Subcutaneous abdominal adipose tissue (tissue), 5 donors: ENCODE measurements at regions not wholly inside any gene's neighbourhood (a gene's known extent, or its start where the extent isn't known, plus 50 kb on each side); places are given as distances from the start of the nearest gene placed in this dataset.

Source experiments
- H3K27ac ChIP-seq: one replicate; pipeline ENCODE4 v1.7.0; 2013; ENCODE audit warnings: low read depth, mild to moderate bottlenecking, inconsistent platforms, low read length, moderate library complexity
- H3K27me3 ChIP-seq, 5 donors: one replicate each; pipeline ENCODE4 v1.7.0; 2013; ENCODE audit warnings: low read length in 5 of 5, inconsistent platforms in 1 of 5; ENCODE audit not compliant: control insufficient read depth in 5 of 5, insufficient read depth in 4 of 5
- H3K36me3 ChIP-seq, 5 donors: one replicate each; pipeline ENCODE4 v1.7.0; 2013; ENCODE audit warnings: low read length in 5 of 5; ENCODE audit not compliant: control insufficient read depth in 5 of 5, insufficient read depth in 5 of 5
- H3K4me1 ChIP-seq, 5 donors: one replicate each; pipeline ENCODE4 v1.7.0; 2013; ENCODE audit warnings: low read length in 5 of 5, mild to moderate bottlenecking in 3 of 5, moderate library complexity in 1 of 5; ENCODE audit not compliant: control insufficient read depth in 5 of 5, insufficient read depth in 5 of 5
- H3K4me3 ChIP-seq, 5 donors: one replicate each; pipeline ENCODE4 v1.7.0; 2013; ENCODE audit warnings: low read length in 5 of 5, low read depth in 1 of 5
- H3K9ac ChIP-seq, 5 donors: one replicate each; pipeline ENCODE4 v1.7.0; 2013; ENCODE audit warnings: low read length in 5 of 5, mild to moderate bottlenecking in 4 of 5, moderate library complexity in 3 of 5
- H3K9me3 ChIP-seq, 5 donors: one replicate each; pipeline ENCODE4 v1.7.0; 2013; ENCODE audit warnings: low read length in 5 of 5; ENCODE audit not compliant: control insufficient read depth in 5 of 5
- donor health status: healthy.
- donor health status: healthy.
- donor health status: healthy.
- donor health status: healthy.
- donor health status: healthy.

GRCh38 chr10:113272511-113272910, 280.3 kb upstream of the HABP2 start:
- Histone ChIP-seq H3K27ac (no peak overlapping the region), H3K4me3 (no peak overlapping the region)

GRCh38 chr10:113273181-113274163, 279.4 kb upstream of the HABP2 start:
- Histone ChIP-seq H3K4me3 (peak overlapping the region in 4 of 5 donors; percentile 7 to 31 (median 27)), H3K36me3 (no peaks in the 10 kb centered on the region), H3K9ac (peak overlapping the region in 1 of 5 donors; percentile 42), H3K9me3 (peaks cover 0 to 17% (median 7%) of the 10 kb centered on the region in 5 donors), H3K4me1 (peaks cover 7 to 26% (median 21%) of the 10 kb centered on the region in 5 donors), H3K27ac (peak overlapping the region; percentile 55), H3K27me3 (no peaks in the 10 kb centered on the region)

More at GRCh38 chr10:113272511-113272910, 280.3 kb upstream of the HABP2 start:
- Histone ChIP-seq H3K27me3 (no peaks in the 10 kb centered on the region), H3K36me3 (no peaks in the 10 kb centered on the region), H3K9me3 (peaks cover 0 to 17% (median 7%) of the 10 kb centered on the region in 5 donors), H3K4me1 (peaks cover 7 to 29% (median 22%) of the 10 kb centered on the region in 5 donors), H3K9ac (no peak overlapping the region)

GRCh38 chr10:113274176-113274829, 278.6 kb upstream of the HABP2 start:
- H3K9me3 ChIP-seq: peaks cover 0 to 17% (median 7%) of the 10 kb centered on the region in 5 donors
- peak overlapping the region in 3 of 5 donors; percentile 7 to 31 (median 30) for H3K4me3 ChIP-seq
- H3K36me3 ChIP-seq: no peaks in the 10 kb centered on the region
- H3K27ac ChIP-seq: peak overlapping the region; percentile 55
- H3K4me1 ChIP-seq: peaks cover 7 to 22% (median 21%) of the 10 kb centered on the region in 5 donors
- no peaks in the 10 kb centered on the region for H3K27me3 ChIP-seq
- no peak overlapping the region for H3K9ac ChIP-seq

GRCh38 chr10:113278221-113278620, 274.6 kb upstream of the HABP2 start:
- H3K9me3 ChIP-seq: peaks cover 0 to 17% (median 7%) of the 10 kb centered on the region in 5 donors
- H3K9ac ChIP-seq: no peak overlapping the region
- no peak overlapping the region for H3K27ac ChIP-seq
- no peak overlapping the region for H3K4me3 ChIP-seq
- H3K36me3 ChIP-seq: no peaks in the 10 kb centered on the region
- peaks cover 1 to 22% (median 13%) of the 10 kb centered on the region in 5 donors for H3K4me1 ChIP-seq
- no peaks in the 10 kb centered on the region for H3K27me3 ChIP-seq

GRCh38 chr10:113278664-113279063, 274.2 kb upstream of the HABP2 start:
- Histone ChIP-seq H3K36me3 (no peaks in the 10 kb centered on the region), H3K4me1 (peaks cover 0 to 18% (median 8%) of the 10 kb centered on the region in 5 donors), H3K4me3 (no peak overlapping the region), H3K9ac (no peak overlapping the region), H3K9me3 (peaks cover 0 to 17% (median 7%) of the 10 kb centered on the region in 5 donors), H3K27ac (no peak overlapping the region), H3K27me3 (no peaks in the 10 kb centered on the region)

- Histone ChIP-seq H3K27me3 (no peaks in the 10 kb centered on the region), H3K27ac (no peak overlapping the region), H3K4me3 (no peak overlapping the region), H3K9me3 (peaks cover 0 to 17% (median 7%) of the 10 kb centered on the region in 5 donors), H3K4me1 (peaks cover 0 to 12% (median 2%) of the 10 kb centered on the region in 5 donors), H3K9ac (no peak overlapping the region), H3K36me3 (no peaks in the 10 kb centered on the region)
Observed at GRCh38 chr10:113279262-113279661, 273.6 kb upstream of the HABP2 start.

GRCh38 chr10:113282564-113282963, 270.3 kb upstream of the HABP2 start:
- Histone ChIP-seq H3K4me3 (no peak overlapping the region), H3K36me3 (no peaks in the 10 kb centered on the region), H3K27me3 (no peaks in the 10 kb centered on the region), H3K27ac (no peak overlapping the region), H3K9ac (no peak overlapping the region), H3K9me3 (no peaks in the 10 kb centered on the region), H3K4me1 (peaks cover 0 to 11% (median 6%) of the 10 kb centered on the region in 5 donors)

GRCh38 chr10:113283189-113283588, 269.7 kb upstream of the HABP2 start:
- Histone ChIP-seq H3K4me1 (peaks cover 0 to 11% (median 6%) of the 10 kb centered on the region in 5 donors), H3K36me3 (no peaks in the 10 kb centered on the region), H3K4me3 (no peak overlapping the region), H3K27ac (no peak overlapping the region), H3K9me3 (no peaks in the 10 kb centered on the region), H3K9ac (no peak overlapping the region), H3K27me3 (no peaks in the 10 kb centered on the region)

- H3K4me3 ChIP-seq: no peak overlapping the region
- no peaks in the 10 kb centered on the region for H3K9me3 ChIP-seq
- H3K27ac ChIP-seq: no peak overlapping the region
- H3K4me1 ChIP-seq: peaks cover 0 to 11% (median 6%) of the 10 kb centered on the region in 5 donors
- no peaks in the 10 kb centered on the region for H3K27me3 ChIP-seq
- no peaks in the 10 kb centered on the region for H3K36me3 ChIP-seq
- H3K9ac ChIP-seq: no peak overlapping the region
Observed at GRCh38 chr10:113284635-113285034, 268.2 kb upstream of the HABP2 start.

- no peaks in the 10 kb centered on the region for H3K27me3 ChIP-seq
- no peak overlapping the region for H3K27ac ChIP-seq
- H3K4me3 ChIP-seq: no peak overlapping the region
- peaks cover 0 to 11% (median 6%) of the 10 kb centered on the region in 5 donors for H3K4me1 ChIP-seq
- H3K9ac ChIP-seq: no peak overlapping the region
- H3K9me3 ChIP-seq: no peaks in the 10 kb centered on the region
- no peaks in the 10 kb centered on the region for H3K36me3 ChIP-seq
Observed at GRCh38 chr10:113285305-113285704, 267.5 kb upstream of the HABP2 start.
